ENCODE measurements at regions not wholly inside any gene's neighbourhood (a gene's known extent, or its start where the extent isn't known, plus 50 kb on each side); places are given as distances from the start of the nearest gene placed in this dataset.

- TF ChIP-seq CTCF (IDR thresholded peaks at IDR 0.05 in 4 of 5, conservative IDR thresholded peaks at IDR 0.05 in 1 of 5) (no peak), POLR2A (IDR thresholded peaks at IDR 0.05) (no peak)
Measured at GRCh38 chr5:3036041-3036788, 284.7 kb upstream of the IRX2 start.
